ENCODE measurements at regions not wholly inside any gene's neighbourhood (a gene's known extent, or its start where the extent isn't known, plus 50 kb on each side); places are given as distances from the start of the nearest gene placed in this dataset.
A peak's percentile ranks its signal among the peaks of the same experiment; 100 is the strongest.

- Histone ChIP-seq H3K4me3 (ENCODE audit: low read length in 3 of 3) (no peak overlapping the region), H3K27ac (ENCODE audit: low read depth in 2 of 2, low read length in 2 of 2) (no peak overlapping the region), H3K9me3 (ENCODE audit: control insufficient read depth in 2 of 3, insufficient read depth in 1 of 3, low read length in 3 of 3) (no peaks in the 10 kb centered on the region), H3K27me3 (ENCODE audit: control insufficient read depth, insufficient read depth, low read length) (no peaks in the 10 kb centered on the region), H3K4me1 (ENCODE audit: control insufficient read depth in 2 of 3, insufficient read depth in 2 of 3, low read depth in 1 of 3, low read length in 3 of 3) (no peaks in the 10 kb centered on the region), H3K36me3 (ENCODE audit: control insufficient read depth in 2 of 3, insufficient read depth in 3 of 3, low read length in 3 of 3) (no peaks in the 10 kb centered on the region), H3K9ac (ENCODE audit: low read length in 3 of 3) (no peak overlapping the region)
- DNase-seq (no peak), FAIRE-seq (no peak)
- no peak for TF ChIP-seq CTCF (IDR thresholded peaks at IDR 0.05; ENCODE audit: borderline replicate concordance, extremely low read depth, insufficient read depth)
- intact Hi-C loops (cut with DNase I) = no loop called here
Measured at GRCh38 chr16:60107437-60107836, 1373.3 kb upstream of the GOT2 start.

- H3K4me1 ChIP-seq (ENCODE audit: control insufficient read depth in 2 of 3, insufficient read depth in 2 of 3, low read depth in 1 of 3, low read length in 3 of 3) = no peaks in the 10 kb centered on the region
- H3K27ac ChIP-seq (ENCODE audit: low read depth in 2 of 2, low read length in 2 of 2) = no peak overlapping the region
- TF ChIP-seq CTCF (IDR thresholded peaks at IDR 0.05; ENCODE audit: borderline replicate concordance, extremely low read depth, insufficient read depth) = no peak
- intact Hi-C loops (cut with DNase I) = no loop called here
- no peak overlapping the region for H3K9ac ChIP-seq (ENCODE audit: low read length in 3 of 3)
- no peak for DNase-seq
- no peaks in the 10 kb centered on the region for H3K9me3 ChIP-seq (ENCODE audit: control insufficient read depth in 2 of 3, insufficient read depth in 1 of 3, low read length in 3 of 3)
- FAIRE-seq = no peak
- no peaks in the 10 kb centered on the region for H3K36me3 ChIP-seq (ENCODE audit: control insufficient read depth in 2 of 3, insufficient read depth in 3 of 3, low read length in 3 of 3)
- H3K4me3 ChIP-seq (ENCODE audit: low read length in 3 of 3) = no peak overlapping the region
- H3K27me3 ChIP-seq (ENCODE audit: control insufficient read depth, insufficient read depth, low read length) = no peaks in the 10 kb centered on the region
Measured at GRCh38 chr16:60100371-60100770, 1366.3 kb upstream of the GOT2 start.

GRCh38 chr16:60091529-60091928 is 1357.4 kb upstream of the GOT2 start:
- Histone ChIP-seq H3K36me3 (ENCODE audit: control insufficient read depth in 2 of 3, insufficient read depth in 3 of 3, low read length in 3 of 3) (no peaks in the 10 kb centered on the region), H3K27ac (ENCODE audit: low read depth in 2 of 2, low read length in 2 of 2) (no peak overlapping the region), H3K9me3 (ENCODE audit: control insufficient read depth in 2 of 3, insufficient read depth in 1 of 3, low read length in 3 of 3) (no peaks in the 10 kb centered on the region), H3K4me1 (ENCODE audit: control insufficient read depth in 2 of 3, insufficient read depth in 2 of 3, low read depth in 1 of 3, low read length in 3 of 3) (no peaks in the 10 kb centered on the region), H3K9ac (ENCODE audit: low read length in 3 of 3) (no peak overlapping the region), H3K27me3 (ENCODE audit: control insufficient read depth, insufficient read depth, low read length) (no peaks in the 10 kb centered on the region), H3K4me3 (ENCODE audit: low read length in 3 of 3) (no peak overlapping the region)
- intact Hi-C loops (cut with DNase I) = no loop called here
- FAIRE-seq (no peak), DNase-seq (peak in 2 of 5 donors; percentile 21 to 24)
- no peak for TF ChIP-seq CTCF (IDR thresholded peaks at IDR 0.05; ENCODE audit: borderline replicate concordance, extremely low read depth, insufficient read depth)

GRCh38 chr16:60091071-60091470 is 1357.0 kb upstream of the GOT2 start:
- FAIRE-seq = no peak
- Histone ChIP-seq H3K36me3 (ENCODE audit: control insufficient read depth in 2 of 3, insufficient read depth in 3 of 3, low read length in 3 of 3) (no peaks in the 10 kb centered on the region), H3K4me1 (ENCODE audit: control insufficient read depth in 2 of 3, insufficient read depth in 2 of 3, low read depth in 1 of 3, low read length in 3 of 3) (no peaks in the 10 kb centered on the region), H3K27ac (ENCODE audit: low read depth in 2 of 2, low read length in 2 of 2) (no peak overlapping the region), H3K9me3 (ENCODE audit: control insufficient read depth in 2 of 3, insufficient read depth in 1 of 3, low read length in 3 of 3) (no peaks in the 10 kb centered on the region), H3K27me3 (ENCODE audit: control insufficient read depth, insufficient read depth, low read length) (no peaks in the 10 kb centered on the region), H3K4me3 (ENCODE audit: low read length in 3 of 3) (no peak overlapping the region), H3K9ac (ENCODE audit: low read length in 3 of 3) (no peak overlapping the region)
- no peak for DNase-seq
- no peak for TF ChIP-seq CTCF (IDR thresholded peaks at IDR 0.05; ENCODE audit: borderline replicate concordance, extremely low read depth, insufficient read depth)
- intact Hi-C loops (cut with DNase I) = no loop called here

All from kidney (tissue), 13 donors.